ENCODE measurements at regions not wholly inside any gene's neighbourhood (a gene's known extent, or its start where the extent isn't known, plus 50 kb on each side); places are given as distances from the start of the nearest gene placed in this dataset.

DNA sequence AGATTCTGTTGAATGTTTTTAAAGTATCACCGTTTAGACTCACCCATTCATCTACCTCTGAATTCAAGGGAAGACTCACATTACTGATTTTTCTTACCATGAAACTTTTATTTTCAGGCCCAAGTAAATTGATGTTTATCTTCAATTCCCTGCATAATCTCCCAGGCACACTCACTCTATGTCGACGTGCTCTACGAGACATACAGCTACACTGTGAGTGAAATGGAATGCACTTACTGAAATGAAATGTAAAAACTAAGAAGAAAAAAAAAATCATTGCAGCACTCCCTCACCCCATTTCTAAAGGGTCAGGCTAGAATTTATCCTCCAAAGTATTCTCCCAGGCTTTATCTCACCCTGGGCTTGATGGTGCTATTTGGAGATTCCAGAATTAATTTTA is 987.9 kb downstream of the CCSER2 start:
- Histone ChIP-seq H3K27me3 (ENCODE audit: control insufficient read depth in 2 of 2, insufficient read depth in 2 of 2, low read length in 2 of 2) (no peaks in the 10 kb centered on the region), H3K4me1 (replicated peaks in 1 of 2; ENCODE audit: control insufficient read depth in 2 of 2, insufficient read depth in 2 of 2, low read length in 2 of 2) (no peaks in the 10 kb centered on the region), H3K27ac (ENCODE audit: extremely low read depth, low read depth, low read length) (no peak overlapping the region), H4K20me1 (replicated peaks; ENCODE audit: control insufficient read depth, insufficient read depth, low read length) (no peaks in the 10 kb centered on the region), H3K4me3 (no peak overlapping the region), H3K79me2 (ENCODE audit: control insufficient read depth, insufficient read depth, low read length) (no peaks in the 10 kb centered on the region), H3K9ac (ENCODE audit: insufficient read depth in 1 of 2, low read depth in 2 of 2, low read length in 2 of 2) (no peak overlapping the region), H3K36me3 (ENCODE audit: control insufficient read depth, insufficient read depth, low read length) (no peaks in the 10 kb centered on the region), H3K4me2 (ENCODE audit: insufficient read depth, low read length) (no peak overlapping the region), H3K9me1 (ENCODE audit: control insufficient read depth, insufficient read depth, low read length) (no peaks in the 10 kb centered on the region), H2AFZ (ENCODE audit: low read depth, low read length) (no peak overlapping the region), H3K9me3 (replicated peaks; ENCODE audit: control insufficient read depth, insufficient read depth, low read depth, low read length) (no peaks in the 10 kb centered on the region; the same call in 1 of the 2 replicates)
- intact Hi-C loops (cut with micrococcal nuclease) (no loop called here), in situ Hi-C loops (cut with MboI) (no loop called here)
- no peak for FAIRE-seq
- BruUV-seq (replicated peaks) = no TSS peak
- WGBS (ENCODE audit: insufficient coverage, low coverage, missing lambda C conversion rate) = 0% methylated on average over 4 of the region's 4 CpGs
- DNase-seq (ENCODE audit: extremely low read depth in 1 of 4, low spot score in 3 of 4) = no peak
- no peak for ATAC-seq
- ChIA-PET CTCF (ENCODE audit: low intra/inter-chr PET ratio) (no interaction called here), POLR2A (interaction anchor here (0.6 kb wide), 1 partner anchor 310 kb away, joined by 4 read pairs; no protein-coding TSS in a partner anchor)
- TF ChIP-seq JUN (IDR thresholded peaks at IDR 0.05; ENCODE audit: borderline replicate concordance, low read depth, low read length) = no peak
- TF ChIP-seq JUN (CRISPR knock-in tag; IDR thresholded peaks at IDR 0.05; ENCODE audit: borderline replicate concordance) = no peak
- no peak for TF ChIP-seq SIN3A (IDR thresholded peaks at IDR 0.05; ENCODE audit: borderline replicate concordance in 2 of 2, control insufficient read depth in 1 of 2, low read depth in 2 of 2, low read length in 2 of 2)
- TF ChIP-seq NUFIP1 (IDR thresholded peaks at IDR 0.05; ENCODE audit: partially characterized antibody) = no peak
- no peak for TF ChIP-seq FUS (optimal IDR thresholded peaks at IDR 0.05; ENCODE audit: low read depth, low read length)
- TF ChIP-seq, protein P1, sequence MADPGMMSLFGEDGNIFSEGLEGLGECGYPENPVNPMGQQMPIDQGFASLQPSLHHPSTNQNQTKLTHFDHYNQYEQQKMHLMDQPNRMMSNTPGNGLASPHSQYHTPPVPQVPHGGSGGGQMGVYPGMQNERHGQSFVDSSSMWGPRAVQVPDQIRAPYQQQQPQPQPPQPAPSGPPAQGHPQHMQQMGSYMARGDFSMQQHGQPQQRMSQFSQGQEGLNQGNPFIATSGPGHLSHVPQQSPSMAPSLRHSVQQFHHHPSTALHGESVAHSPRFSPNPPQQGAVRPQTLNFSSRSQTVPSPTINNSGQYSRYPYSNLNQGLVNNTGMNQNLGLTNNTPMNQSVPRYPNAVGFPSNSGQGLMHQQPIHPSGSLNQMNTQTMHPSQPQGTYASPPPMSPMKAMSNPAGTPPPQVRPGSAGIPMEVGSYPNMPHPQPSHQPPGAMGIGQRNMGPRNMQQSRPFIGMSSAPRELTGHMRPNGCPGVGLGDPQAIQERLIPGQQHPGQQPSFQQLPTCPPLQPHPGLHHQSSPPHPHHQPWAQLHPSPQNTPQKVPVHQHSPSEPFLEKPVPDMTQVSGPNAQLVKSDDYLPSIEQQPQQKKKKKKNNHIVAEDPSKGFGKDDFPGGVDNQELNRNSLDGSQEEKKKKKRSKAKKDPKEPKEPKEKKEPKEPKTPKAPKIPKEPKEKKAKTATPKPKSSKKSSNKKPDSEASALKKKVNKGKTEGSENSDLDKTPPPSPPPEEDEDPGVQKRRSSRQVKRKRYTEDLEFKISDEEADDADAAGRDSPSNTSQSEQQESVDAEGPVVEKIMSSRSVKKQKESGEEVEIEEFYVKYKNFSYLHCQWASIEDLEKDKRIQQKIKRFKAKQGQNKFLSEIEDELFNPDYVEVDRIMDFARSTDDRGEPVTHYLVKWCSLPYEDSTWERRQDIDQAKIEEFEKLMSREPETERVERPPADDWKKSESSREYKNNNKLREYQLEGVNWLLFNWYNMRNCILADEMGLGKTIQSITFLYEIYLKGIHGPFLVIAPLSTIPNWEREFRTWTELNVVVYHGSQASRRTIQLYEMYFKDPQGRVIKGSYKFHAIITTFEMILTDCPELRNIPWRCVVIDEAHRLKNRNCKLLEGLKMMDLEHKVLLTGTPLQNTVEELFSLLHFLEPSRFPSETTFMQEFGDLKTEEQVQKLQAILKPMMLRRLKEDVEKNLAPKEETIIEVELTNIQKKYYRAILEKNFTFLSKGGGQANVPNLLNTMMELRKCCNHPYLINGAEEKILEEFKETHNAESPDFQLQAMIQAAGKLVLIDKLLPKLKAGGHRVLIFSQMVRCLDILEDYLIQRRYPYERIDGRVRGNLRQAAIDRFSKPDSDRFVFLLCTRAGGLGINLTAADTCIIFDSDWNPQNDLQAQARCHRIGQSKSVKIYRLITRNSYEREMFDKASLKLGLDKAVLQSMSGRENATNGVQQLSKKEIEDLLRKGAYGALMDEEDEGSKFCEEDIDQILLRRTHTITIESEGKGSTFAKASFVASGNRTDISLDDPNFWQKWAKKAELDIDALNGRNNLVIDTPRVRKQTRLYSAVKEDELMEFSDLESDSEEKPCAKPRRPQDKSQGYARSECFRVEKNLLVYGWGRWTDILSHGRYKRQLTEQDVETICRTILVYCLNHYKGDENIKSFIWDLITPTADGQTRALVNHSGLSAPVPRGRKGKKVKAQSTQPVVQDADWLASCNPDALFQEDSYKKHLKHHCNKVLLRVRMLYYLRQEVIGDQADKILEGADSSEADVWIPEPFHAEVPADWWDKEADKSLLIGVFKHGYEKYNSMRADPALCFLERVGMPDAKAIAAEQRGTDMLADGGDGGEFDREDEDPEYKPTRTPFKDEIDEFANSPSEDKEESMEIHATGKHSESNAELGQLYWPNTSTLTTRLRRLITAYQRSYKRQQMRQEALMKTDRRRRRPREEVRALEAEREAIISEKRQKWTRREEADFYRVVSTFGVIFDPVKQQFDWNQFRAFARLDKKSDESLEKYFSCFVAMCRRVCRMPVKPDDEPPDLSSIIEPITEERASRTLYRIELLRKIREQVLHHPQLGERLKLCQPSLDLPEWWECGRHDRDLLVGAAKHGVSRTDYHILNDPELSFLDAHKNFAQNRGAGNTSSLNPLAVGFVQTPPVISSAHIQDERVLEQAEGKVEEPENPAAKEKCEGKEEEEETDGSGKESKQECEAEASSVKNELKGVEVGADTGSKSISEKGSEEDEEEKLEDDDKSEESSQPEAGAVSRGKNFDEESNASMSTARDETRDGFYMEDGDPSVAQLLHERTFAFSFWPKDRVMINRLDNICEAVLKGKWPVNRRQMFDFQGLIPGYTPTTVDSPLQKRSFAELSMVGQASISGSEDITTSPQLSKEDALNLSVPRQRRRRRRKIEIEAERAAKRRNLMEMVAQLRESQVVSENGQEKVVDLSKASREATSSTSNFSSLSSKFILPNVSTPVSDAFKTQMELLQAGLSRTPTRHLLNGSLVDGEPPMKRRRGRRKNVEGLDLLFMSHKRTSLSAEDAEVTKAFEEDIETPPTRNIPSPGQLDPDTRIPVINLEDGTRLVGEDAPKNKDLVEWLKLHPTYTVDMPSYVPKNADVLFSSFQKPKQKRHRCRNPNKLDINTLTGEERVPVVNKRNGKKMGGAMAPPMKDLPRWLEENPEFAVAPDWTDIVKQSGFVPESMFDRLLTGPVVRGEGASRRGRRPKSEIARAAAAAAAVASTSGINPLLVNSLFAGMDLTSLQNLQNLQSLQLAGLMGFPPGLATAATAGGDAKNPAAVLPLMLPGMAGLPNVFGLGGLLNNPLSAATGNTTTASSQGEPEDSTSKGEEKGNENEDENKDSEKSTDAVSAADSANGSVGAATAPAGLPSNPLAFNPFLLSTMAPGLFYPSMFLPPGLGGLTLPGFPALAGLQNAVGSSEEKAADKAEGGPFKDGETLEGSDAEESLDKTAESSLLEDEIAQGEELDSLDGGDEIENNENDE (IDR thresholded peaks at IDR 0.05; ENCODE audit: low read depth, low read length) = no peak
- TF ChIP-seq, protein P2, sequence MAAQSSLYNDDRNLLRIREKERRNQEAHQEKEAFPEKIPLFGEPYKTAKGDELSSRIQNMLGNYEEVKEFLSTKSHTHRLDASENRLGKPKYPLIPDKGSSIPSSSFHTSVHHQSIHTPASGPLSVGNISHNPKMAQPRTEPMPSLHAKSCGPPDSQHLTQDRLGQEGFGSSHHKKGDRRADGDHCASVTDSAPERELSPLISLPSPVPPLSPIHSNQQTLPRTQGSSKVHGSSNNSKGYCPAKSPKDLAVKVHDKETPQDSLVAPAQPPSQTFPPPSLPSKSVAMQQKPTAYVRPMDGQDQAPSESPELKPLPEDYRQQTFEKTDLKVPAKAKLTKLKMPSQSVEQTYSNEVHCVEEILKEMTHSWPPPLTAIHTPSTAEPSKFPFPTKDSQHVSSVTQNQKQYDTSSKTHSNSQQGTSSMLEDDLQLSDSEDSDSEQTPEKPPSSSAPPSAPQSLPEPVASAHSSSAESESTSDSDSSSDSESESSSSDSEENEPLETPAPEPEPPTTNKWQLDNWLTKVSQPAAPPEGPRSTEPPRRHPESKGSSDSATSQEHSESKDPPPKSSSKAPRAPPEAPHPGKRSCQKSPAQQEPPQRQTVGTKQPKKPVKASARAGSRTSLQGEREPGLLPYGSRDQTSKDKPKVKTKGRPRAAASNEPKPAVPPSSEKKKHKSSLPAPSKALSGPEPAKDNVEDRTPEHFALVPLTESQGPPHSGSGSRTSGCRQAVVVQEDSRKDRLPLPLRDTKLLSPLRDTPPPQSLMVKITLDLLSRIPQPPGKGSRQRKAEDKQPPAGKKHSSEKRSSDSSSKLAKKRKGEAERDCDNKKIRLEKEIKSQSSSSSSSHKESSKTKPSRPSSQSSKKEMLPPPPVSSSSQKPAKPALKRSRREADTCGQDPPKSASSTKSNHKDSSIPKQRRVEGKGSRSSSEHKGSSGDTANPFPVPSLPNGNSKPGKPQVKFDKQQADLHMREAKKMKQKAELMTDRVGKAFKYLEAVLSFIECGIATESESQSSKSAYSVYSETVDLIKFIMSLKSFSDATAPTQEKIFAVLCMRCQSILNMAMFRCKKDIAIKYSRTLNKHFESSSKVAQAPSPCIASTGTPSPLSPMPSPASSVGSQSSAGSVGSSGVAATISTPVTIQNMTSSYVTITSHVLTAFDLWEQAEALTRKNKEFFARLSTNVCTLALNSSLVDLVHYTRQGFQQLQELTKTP (IDR thresholded peaks at IDR 0.05; ENCODE audit: low read depth in 1 of 2, partially characterized antibody in 2 of 2) = no peak

Measured in K562 (cell line).